ENCODE measurements at regions not wholly inside any gene's neighbourhood (a gene's known extent, or its start where the extent isn't known, plus 50 kb on each side); places are given as distances from the start of the nearest gene placed in this dataset.
A peak's percentile ranks its signal among the peaks of the same experiment; 100 is the strongest.
"Not testable (repeated sequence)": the region's sequence is repeated elsewhere in the genome, so short reads cannot be mapped to it uniquely, and the experiment has no call there.

GRCh38 chr5:74459984-74460383 is 180.5 kb downstream of the ENC1 start:
- Histone ChIP-seq H3K4me1 (no peaks in the 10 kb centered on the region), H3K27ac (no peak overlapping the region), H3K4me3 (no peak overlapping the region), H3K27me3 (no peaks in the 10 kb centered on the region), H3K9ac (no peak overlapping the region), H3K9me3 (replicated peaks in 1 of 11) (no peaks in the 10 kb centered on the region), H3K4me2 (no peak overlapping the region), H4K20me1 (no peaks in the 10 kb centered on the region), H3K36me3 (no peaks in the 10 kb centered on the region)
- no peak for TF ChIP-seq Cebpa-rat (IDR thresholded peaks at IDR 0.05)

- Histone ChIP-seq H4K20me1 (no peaks in the 10 kb centered on the region), H3K9me3 (replicated peaks in 1 of 11) (peaks cover 0 to 2% (median 0%) of the 10 kb centered on the region in 11 experiments; a peak in 4 of 22 replicates), H3K4me2 (no peak overlapping the region), H3K27me3 (no peaks in the 10 kb centered on the region), H3K9ac (no peak overlapping the region), H3K36me3 (no peaks in the 10 kb centered on the region), H3K4me1 (peaks cover 0 to 10% (median 2%) of the 10 kb centered on the region in 10 experiments; a peak in 10 of 20 replicates), H3K4me3 (no peak overlapping the region), H3K27ac (no peak overlapping the region)
- no peak for TF ChIP-seq Cebpa-rat (IDR thresholded peaks at IDR 0.05)
These were observed 182.7 kb downstream of the ENC1 start for GRCh38 chr5:74457876-74458275.

- H3K9ac ChIP-seq, result no peak overlapping the region
- TF ChIP-seq Cebpa-rat (IDR thresholded peaks at IDR 0.05), result no peak
- H3K4me3 ChIP-seq, result no peak overlapping the region
- no peaks in the 10 kb centered on the region for H3K27me3 ChIP-seq
- no peaks in the 10 kb centered on the region for H4K20me1 ChIP-seq
- peaks cover 0 to 11% (median 0%) of the 10 kb centered on the region in 11 experiments; a peak in 4 of 22 replicates for H3K9me3 ChIP-seq (replicated peaks in 1 of 11)
- H3K4me1 ChIP-seq, result peaks cover 0 to 12% (median 3%) of the 10 kb centered on the region in 10 experiments; a peak in 10 of 20 replicates
- H3K4me2 ChIP-seq, result no peak overlapping the region
- H3K27ac ChIP-seq, result no peak overlapping the region
- no peaks in the 10 kb centered on the region for H3K36me3 ChIP-seq
These were observed 186.1 kb downstream of the ENC1 start for GRCh38 chr5:74454263-74455030.

GRCh38 chr5:74452856-74453255 is 187.7 kb downstream of the ENC1 start:
- Histone ChIP-seq H3K36me3 (no peaks in the 10 kb centered on the region), H3K4me2 (peak overlapping the region in 4 of 11 experiments; percentile 17 to 46 (median 34); a peak in 9 of 22 replicates), H3K9ac (no peak overlapping the region), H3K27me3 (no peaks in the 10 kb centered on the region), H3K9me3 (replicated peaks in 1 of 11) (peaks cover 0 to 11% (median 0%) of the 10 kb centered on the region in 11 experiments; a peak in 4 of 22 replicates), H3K4me1 (peaks cover 0 to 12% (median 3%) of the 10 kb centered on the region in 10 experiments; a peak in 10 of 20 replicates), H4K20me1 (no peaks in the 10 kb centered on the region), H3K4me3 (no peak overlapping the region), H3K27ac (peak overlapping the region in 1 of 11 experiments; percentile 26; a peak in 1 of 22 replicates)
- TF ChIP-seq Cebpa-rat (IDR thresholded peaks at IDR 0.05), result no peak

- Histone ChIP-seq H3K36me3 (no peaks in the 10 kb centered on the region), H3K9ac (no peak overlapping the region), H3K4me2 (no peak overlapping the region), H3K27ac (no peak overlapping the region), H3K27me3 (no peaks in the 10 kb centered on the region), H3K4me1 (peaks cover 0 to 12% (median 3%) of the 10 kb centered on the region in 10 experiments; a peak in 10 of 20 replicates), H4K20me1 (no peaks in the 10 kb centered on the region), H3K9me3 (replicated peaks in 1 of 11) (peaks cover 0 to 11% (median 0%) of the 10 kb centered on the region in 11 experiments; a peak in 4 of 22 replicates), H3K4me3 (no peak overlapping the region)
- no peak for TF ChIP-seq Cebpa-rat (IDR thresholded peaks at IDR 0.05)
These were observed 190.4 kb downstream of the ENC1 start for GRCh38 chr5:74450095-74450494.

GRCh38 chr5:74446725-74447241 is 193.7 kb downstream of the ENC1 start:
- no peaks in the 10 kb centered on the region for H4K20me1 ChIP-seq
- H3K4me3 ChIP-seq, result no peak overlapping the region
- H3K27ac ChIP-seq, result no peak overlapping the region
- H3K4me1 ChIP-seq, result no peaks in the 10 kb centered on the region
- no peaks in the 10 kb centered on the region for H3K27me3 ChIP-seq
- H3K9me3 ChIP-seq (replicated peaks in 1 of 11), result no peaks in the 10 kb centered on the region
- H3K36me3 ChIP-seq, result no peaks in the 10 kb centered on the region
- H3K4me2 ChIP-seq, result no peak overlapping the region
- no peak for TF ChIP-seq Cebpa-rat (IDR thresholded peaks at IDR 0.05)
- H3K9ac ChIP-seq, result no peak overlapping the region

GRCh38 chr5:74442466-74442865 is 198.1 kb downstream of the ENC1 start:
- no peak overlapping the region for H3K4me3 ChIP-seq
- no peaks in the 10 kb centered on the region for H3K36me3 ChIP-seq
- H3K27ac ChIP-seq, result no peak overlapping the region
- no peak overlapping the region for H3K9ac ChIP-seq
- H3K27me3 ChIP-seq, result no peaks in the 10 kb centered on the region
- H3K9me3 ChIP-seq (replicated peaks in 1 of 11), result peaks cover 0 to 6% (median 0%) of the 10 kb centered on the region in 11 experiments; a peak in 6 of 22 replicates
- no peaks in the 10 kb centered on the region for H4K20me1 ChIP-seq
- no peak for TF ChIP-seq Cebpa-rat (IDR thresholded peaks at IDR 0.05)
- no peak overlapping the region for H3K4me2 ChIP-seq
- no peaks in the 10 kb centered on the region for H3K4me1 ChIP-seq

- Histone ChIP-seq H3K9me3 (replicated peaks in 1 of 11) (peaks cover 0 to 14% (median 7%) of the 10 kb centered on the region in 11 experiments; a peak in 14 of 22 replicates), H3K9ac (no peak overlapping the region), H3K36me3 (no peaks in the 10 kb centered on the region), H3K4me1 (peaks cover 0 to 2% (median 0%) of the 10 kb centered on the region in 10 experiments; a peak in 6 of 20 replicates), H4K20me1 (no peaks in the 10 kb centered on the region), H3K4me2 (no peak overlapping the region), H3K27ac (no peak overlapping the region), H3K4me3 (no peak overlapping the region), H3K27me3 (no peaks in the 10 kb centered on the region)
- no peak for TF ChIP-seq Cebpa-rat (IDR thresholded peaks at IDR 0.05)
These were observed 198.9 kb downstream of the ENC1 start for GRCh38 chr5:74441616-74442015.

- no peak overlapping the region for H3K4me3 ChIP-seq
- peaks cover 0 to 15% (median 6%) of the 10 kb centered on the region in 10 experiments; a peak in 16 of 20 replicates for H3K4me1 ChIP-seq
- H3K4me2 ChIP-seq, result no peak overlapping the region
- H3K27ac ChIP-seq, result no peak overlapping the region
- H3K36me3 ChIP-seq, result no peaks in the 10 kb centered on the region
- H3K9ac ChIP-seq, result no peak overlapping the region
- H3K9me3 ChIP-seq (replicated peaks in 1 of 11), result peaks cover 0 to 17% (median 9%) of the 10 kb centered on the region in 11 experiments; a peak in 14 of 22 replicates
- TF ChIP-seq Cebpa-rat (IDR thresholded peaks at IDR 0.05), result no peak
- H3K27me3 ChIP-seq, result no peaks in the 10 kb centered on the region
- no peaks in the 10 kb centered on the region for H4K20me1 ChIP-seq
These were observed 200.2 kb downstream of the ENC1 start for GRCh38 chr5:74440341-74440740.

GRCh38 chr5:74437870-74438269 is 202.7 kb downstream of the ENC1 start:
- H3K9ac ChIP-seq, H3K4me2 ChIP-seq, H4K20me1 ChIP-seq, H3K27ac ChIP-seq, H3K36me3 ChIP-seq, H3K4me3 ChIP-seq, H3K27me3 ChIP-seq: not testable (repeated sequence)
- Histone ChIP-seq H3K4me1 (peaks cover 22 to 40% (median 29%) of the 10 kb centered on the region in 10 experiments), H3K9me3 (replicated peaks in 1 of 11) (peaks cover 0 to 17% (median 9%) of the 10 kb centered on the region in 11 experiments; a peak in 14 of 22 replicates)
